ENCODE measurements at regions not wholly inside any gene's neighbourhood (a gene's known extent, or its start where the extent isn't known, plus 50 kb on each side); places are given as distances from the start of the nearest gene placed in this dataset.

DNA sequence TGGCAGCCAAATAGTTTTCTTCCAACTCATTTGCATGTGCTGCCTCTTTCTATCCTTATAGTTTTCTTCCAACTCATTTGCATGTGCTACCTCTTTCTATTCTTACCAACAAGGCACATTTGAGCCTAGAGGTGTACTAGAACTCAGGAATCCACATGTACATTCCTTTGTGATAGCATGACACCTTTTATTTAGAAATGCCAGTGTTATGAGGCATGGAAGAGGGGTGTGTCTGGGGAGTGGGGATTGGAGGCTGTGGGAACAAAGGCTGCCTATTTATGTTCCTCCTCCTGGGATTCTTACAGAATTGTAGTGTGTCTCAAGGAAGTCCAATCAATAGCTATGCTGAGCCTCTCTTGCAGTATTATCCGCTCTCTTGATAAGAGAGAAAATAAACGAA is 966.7 kb downstream of the PCDH17 start:
- H3K36me3 ChIP-seq = no peaks in the 10 kb centered on the region
- TF ChIP-seq EP300 (IDR thresholded peaks at IDR 0.05) (no peak), POLR2A (IDR thresholded peaks at IDR 0.05) (no peak)
- TF ChIP-seq, protein P1, sequence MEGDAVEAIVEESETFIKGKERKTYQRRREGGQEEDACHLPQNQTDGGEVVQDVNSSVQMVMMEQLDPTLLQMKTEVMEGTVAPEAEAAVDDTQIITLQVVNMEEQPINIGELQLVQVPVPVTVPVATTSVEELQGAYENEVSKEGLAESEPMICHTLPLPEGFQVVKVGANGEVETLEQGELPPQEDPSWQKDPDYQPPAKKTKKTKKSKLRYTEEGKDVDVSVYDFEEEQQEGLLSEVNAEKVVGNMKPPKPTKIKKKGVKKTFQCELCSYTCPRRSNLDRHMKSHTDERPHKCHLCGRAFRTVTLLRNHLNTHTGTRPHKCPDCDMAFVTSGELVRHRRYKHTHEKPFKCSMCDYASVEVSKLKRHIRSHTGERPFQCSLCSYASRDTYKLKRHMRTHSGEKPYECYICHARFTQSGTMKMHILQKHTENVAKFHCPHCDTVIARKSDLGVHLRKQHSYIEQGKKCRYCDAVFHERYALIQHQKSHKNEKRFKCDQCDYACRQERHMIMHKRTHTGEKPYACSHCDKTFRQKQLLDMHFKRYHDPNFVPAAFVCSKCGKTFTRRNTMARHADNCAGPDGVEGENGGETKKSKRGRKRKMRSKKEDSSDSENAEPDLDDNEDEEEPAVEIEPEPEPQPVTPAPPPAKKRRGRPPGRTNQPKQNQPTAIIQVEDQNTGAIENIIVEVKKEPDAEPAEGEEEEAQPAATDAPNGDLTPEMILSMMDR (IDR thresholded peaks at IDR 0.05) = no peak
- WGBS, 3 donors = 46 to 66% (median 54%) methylated on average over 2 of the region's 2 CpGs
- H3K4me3 ChIP-seq = no peak overlapping the region
- no peaks in the 10 kb centered on the region for H3K27me3 ChIP-seq
- no peak overlapping the region for H3K27ac ChIP-seq
- no peaks in the 10 kb centered on the region for H3K4me1 ChIP-seq (ENCODE audit: insufficient read depth)
- no peaks in the 10 kb centered on the region for H3K9me3 ChIP-seq
- intact Hi-C loops (cut with DNase I) = no loop called here
- DNase-seq = no peak

DNA sequence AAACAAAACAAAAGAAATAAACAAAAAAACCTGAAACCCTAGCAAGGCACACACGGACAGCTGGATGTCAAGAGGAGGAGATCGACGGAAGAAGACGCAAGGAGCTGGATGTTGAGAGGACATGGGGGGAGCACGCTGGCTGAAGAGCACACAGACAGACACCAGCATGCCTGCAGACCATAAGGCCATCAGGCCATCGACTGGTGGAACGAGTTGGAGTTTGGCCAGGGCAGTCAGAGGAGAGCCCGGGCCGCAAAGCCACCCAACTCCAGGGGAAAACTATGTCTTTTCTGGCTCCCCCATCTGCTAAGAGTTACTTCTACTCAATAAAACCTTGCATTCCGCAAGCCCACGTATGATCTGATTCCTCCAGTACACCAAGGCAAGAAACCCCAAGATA is 979.6 kb downstream of the PCDH17 start:
- H3K36me3 ChIP-seq = no peaks in the 10 kb centered on the region
- H3K4me3 ChIP-seq = no peak overlapping the region
- DNase-seq = no peak
- no peaks in the 10 kb centered on the region for H3K27me3 ChIP-seq
- no peak for TF ChIP-seq EP300 (IDR thresholded peaks at IDR 0.05)
- TF ChIP-seq, protein P1 (IDR thresholded peaks at IDR 0.05) = no peak
- TF ChIP-seq POLR2A (IDR thresholded peaks at IDR 0.05) = no peak
- intact Hi-C loops (cut with DNase I) = no loop called here
- no peaks in the 10 kb centered on the region for H3K9me3 ChIP-seq
- H3K4me1 ChIP-seq (ENCODE audit: insufficient read depth) = no peaks in the 10 kb centered on the region
- 93 to 94% (median 93%) methylated on average over 11 of the region's 11 CpGs for WGBS, 3 donors
- no peak overlapping the region for H3K27ac ChIP-seq

DNA sequence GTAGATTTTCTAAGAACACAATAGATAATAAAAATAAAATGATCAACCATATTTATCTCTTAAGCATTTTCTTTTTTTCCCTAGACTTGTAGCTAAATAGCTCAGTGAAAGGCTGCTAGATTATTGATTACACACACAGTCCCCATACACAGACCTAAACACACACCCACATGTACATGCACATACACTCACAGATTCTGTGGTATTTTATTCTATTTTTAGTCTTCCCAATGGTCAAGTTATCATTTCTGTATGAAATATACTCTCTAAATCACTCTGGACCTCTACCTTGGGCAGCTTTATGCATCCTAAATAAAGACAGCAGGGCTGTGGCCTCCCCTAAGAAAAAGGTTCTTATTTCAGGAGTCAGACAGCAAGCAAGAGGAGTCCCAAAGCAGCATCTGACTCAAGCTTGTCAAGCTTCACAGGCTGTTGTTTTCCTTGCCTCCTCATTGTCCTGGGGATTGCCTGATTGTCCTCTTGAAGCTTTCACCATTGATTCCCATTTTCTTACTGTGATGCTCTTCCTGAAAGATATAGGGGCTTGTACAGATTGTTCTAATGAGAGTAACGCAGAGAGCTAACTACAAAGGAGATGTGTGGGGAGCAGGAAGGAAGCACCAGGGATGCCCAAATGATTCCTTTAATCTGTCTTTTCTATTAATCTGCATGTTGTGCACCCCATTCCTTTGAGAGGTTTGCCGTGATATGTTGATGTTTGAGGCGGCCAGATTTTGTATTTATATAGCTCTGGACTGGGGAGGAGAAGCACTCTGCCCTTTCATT is 986.5 kb downstream of the PCDH17 start:
- Histone ChIP-seq H3K36me3 (no peaks in the 10 kb centered on the region), H3K4me3 (no peak overlapping the region), H3K27ac (no peak overlapping the region), H3K9me3 (no peaks in the 10 kb centered on the region), H3K27me3 (no peaks in the 10 kb centered on the region), H3K4me1 (ENCODE audit: insufficient read depth) (no peaks in the 10 kb centered on the region)
- TF ChIP-seq, protein P1 (IDR thresholded peaks at IDR 0.05) = no peak
- TF ChIP-seq POLR2A (IDR thresholded peaks at IDR 0.05) (no peak), EP300 (IDR thresholded peaks at IDR 0.05) (no peak)
- DNase-seq = no peak
- intact Hi-C loops (cut with DNase I) = no loop called here
- 45 to 55% (median 48%) methylated on average over 3 of the region's 3 CpGs for WGBS, 3 donors

DNA sequence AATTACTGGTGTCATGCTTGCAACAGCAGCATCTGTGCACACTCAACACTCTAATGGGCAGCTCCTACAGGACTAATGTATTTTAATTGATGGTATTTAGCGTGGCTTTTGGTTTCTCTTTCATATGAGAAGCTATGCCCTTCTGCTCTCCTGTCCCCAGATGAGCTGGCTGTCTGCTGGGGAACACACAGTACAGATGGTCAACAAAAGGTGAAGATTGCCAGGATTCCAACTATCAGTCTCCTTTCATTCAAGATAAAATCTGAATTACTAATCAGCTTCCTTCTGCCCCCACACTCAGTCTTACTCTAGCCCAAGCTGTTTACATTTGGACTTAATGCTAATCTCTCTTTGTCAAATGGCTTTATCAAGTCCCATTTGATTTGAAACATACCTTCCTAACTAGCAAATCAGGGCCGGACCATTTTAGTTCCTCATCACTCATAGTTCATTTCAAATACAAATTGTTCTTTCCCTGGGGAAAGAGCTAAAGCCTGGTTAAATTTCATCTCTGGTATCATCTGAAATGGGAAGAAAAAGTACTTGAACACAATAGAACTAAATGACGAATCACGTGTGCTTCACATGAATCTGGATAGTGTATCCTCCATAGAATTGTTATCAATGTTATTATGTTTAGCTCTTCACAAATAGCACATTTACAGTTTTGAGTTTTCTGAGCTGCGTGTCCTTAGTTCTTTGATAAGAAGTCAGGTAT is 988.0 kb downstream of the PCDH17 start:
- no peak for TF ChIP-seq EP300 (IDR thresholded peaks at IDR 0.05)
- no peak for TF ChIP-seq POLR2A (IDR thresholded peaks at IDR 0.05)
- TF ChIP-seq, protein P1 (IDR thresholded peaks at IDR 0.05) = no peak
- intact Hi-C loops (cut with DNase I) = no loop called here

More for the DNA sequence above, 988.0 kb downstream of the PCDH17 start:
- no peak for DNase-seq
- H3K9me3 ChIP-seq = no peaks in the 10 kb centered on the region
- 65 to 76% (median 69%) methylated on average over 5 of the region's 5 CpGs for WGBS, 3 donors
- no peaks in the 10 kb centered on the region for H3K27me3 ChIP-seq
- H3K27ac ChIP-seq = no peak overlapping the region
- no peak overlapping the region for H3K4me3 ChIP-seq
- H3K4me1 ChIP-seq (ENCODE audit: insufficient read depth) = no peaks in the 10 kb centered on the region
- H3K36me3 ChIP-seq = no peaks in the 10 kb centered on the region
